ENCODE measurements at regions not wholly inside any gene's neighbourhood (a gene's known extent, or its start where the extent isn't known, plus 50 kb on each side); places are given as distances from the start of the nearest gene placed in this dataset.
"Not testable (repeated sequence)": the region's sequence is repeated elsewhere in the genome, so short reads cannot be mapped to it uniquely, and the experiment has no call there.

- FAIRE-seq = no peak
Observed at GRCh38 chr15:30030345-30030744, 52.4 kb upstream of the GOLGA8J start.

- no peak for FAIRE-seq
Observed at GRCh38 chr15:30023798-30024295, 58.9 kb upstream of the GOLGA8J start.

- FAIRE-seq = no peak
Observed at GRCh38 chr15:30010746-30011145, 72.0 kb upstream of the GOLGA8J start.

GRCh38 chr15:30008156-30008555, 74.6 kb upstream of the GOLGA8J start:
- FAIRE-seq = no peak

- FAIRE-seq = no peak
Observed at GRCh38 chr15:30001602-30002001, 81.2 kb upstream of the GOLGA8J start.

- no peak for FAIRE-seq
Observed at GRCh38 chr15:29998033-29998432, 84.7 kb upstream of the GOLGA8J start.

GRCh38 chr15:29997499-29997898, 85.3 kb upstream of the GOLGA8J start:
- no peak for FAIRE-seq

- FAIRE-seq = no peak
Observed at GRCh38 chr15:29994284-29994683, 88.5 kb upstream of the GOLGA8J start.

GRCh38 chr15:29990954-29991353, 91.8 kb upstream of the GOLGA8J start:
- no peak for FAIRE-seq

- FAIRE-seq = no peak
Observed at GRCh38 chr15:29990035-29990434, 92.7 kb upstream of the GOLGA8J start.

- FAIRE-seq = no peak
Observed at GRCh38 chr15:29988701-29989100, 94.1 kb upstream of the GOLGA8J start.

- FAIRE-seq = no peak
Observed at GRCh38 chr15:29986946-29987345, 95.8 kb upstream of the GOLGA8J start.

- no peak for FAIRE-seq
Observed at GRCh38 chr15:29978411-29979382, 104.1 kb upstream of the GOLGA8J start.

- not testable (repeated sequence) for FAIRE-seq
Observed at GRCh38 chr15:29974056-29974455, 108.7 kb upstream of the GOLGA8J start.

GRCh38 chr15:29972051-29972450, 110.7 kb upstream of the GOLGA8J start:
- no peak for FAIRE-seq

GRCh38 chr15:29970402-29970695, 112.4 kb upstream of the GOLGA8J start:
- no peak for FAIRE-seq

- no peak for FAIRE-seq
Observed at GRCh38 chr15:29969562-29970401, 113.0 kb upstream of the GOLGA8J start.

GRCh38 chr15:29968895-29969561, 113.7 kb upstream of the GOLGA8J start:
- FAIRE-seq = no peak

GRCh38 chr15:29968099-29968894, 114.5 kb upstream of the GOLGA8J start:
- FAIRE-seq = no peak

GRCh38 chr15:29962407-29962806, 120.3 kb upstream of the GOLGA8J start:
- FAIRE-seq = no peak

- no peak for FAIRE-seq
Observed at GRCh38 chr15:29959384-29960137, 123.2 kb upstream of the GOLGA8J start.

Data from colon (tissue), 2 donors.